Liver (tissue), 8 donors: ENCODE measurements at regions not wholly inside any gene's neighbourhood (a gene's known extent, or its start where the extent isn't known, plus 50 kb on each side); places are given as distances from the start of the nearest gene placed in this dataset.

Experiments
- DNase-seq: peaks from one replicate; pipeline ENCODE4 v3.0.0-alpha.2; 2017; ENCODE audit warnings: low spot score
- H3K27ac ChIP-seq, 2 donors: one replicate each; pipeline ENCODE4 v1.7.0; 2013; ENCODE audit warnings: inconsistent platforms in 2 of 2, low read length in 2 of 2, control low read depth in 1 of 2, low read depth in 1 of 2, mild to moderate bottlenecking in 1 of 2
- H3K27me3 ChIP-seq, 4 donors: one replicate each; pipeline versions ENCODE4 v1.6.1 to v1.7.0; 2013; ENCODE audit warnings: low read length in 3 of 4, inconsistent platforms in 1 of 4, mild to moderate bottlenecking in 1 of 4, moderate library complexity in 1 of 4; ENCODE audit not compliant: control insufficient read depth in 4 of 4, insufficient read depth in 4 of 4
- H3K36me3 ChIP-seq, 4 donors: one replicate each; pipeline versions ENCODE4 v1.6.1 to v1.7.0; 2013; ENCODE audit warnings: low read length in 3 of 4, mild to moderate bottlenecking in 3 of 4, low read depth in 1 of 4, moderate library complexity in 1 of 4; ENCODE audit not compliant: control insufficient read depth in 4 of 4, insufficient read depth in 3 of 4
- H3K4me1 ChIP-seq, 4 donors: one replicate each; pipeline versions ENCODE4 v1.6.1 to v1.7.0; 2013; ENCODE audit warnings: low read length in 3 of 4, mild to moderate bottlenecking in 3 of 4, moderate library complexity in 1 of 4; ENCODE audit not compliant: control insufficient read depth in 4 of 4, insufficient read depth in 4 of 4
- H3K4me3 ChIP-seq, 3 donors: one replicate each; pipeline versions ENCODE4 v1.6.1 to v1.7.0; 2013; ENCODE audit warnings: low read length in 3 of 3, control low read depth in 1 of 3, low read depth in 1 of 3, mild to moderate bottlenecking in 1 of 3
- H3K9ac ChIP-seq, 2 donors: one replicate each; pipeline ENCODE4 v1.7.0; 2013; ENCODE audit warnings: low read length in 2 of 2, mild to moderate bottlenecking in 2 of 2, moderate library complexity in 2 of 2, control low read depth in 1 of 2, low read depth in 1 of 2
- H3K9me3 ChIP-seq, 4 donors: one replicate each; pipeline versions ENCODE4 v1.6.1 to v1.7.0; 2013; ENCODE audit warnings: low read length in 3 of 4; ENCODE audit not compliant: control insufficient read depth in 4 of 4
- ATF3 ChIP-seq: IDR thresholded peaks from 2 replicates; pipeline ENCODE4 v1.6.1; 2016; ENCODE audit warnings: antibody characterized with exemption
- EGR1 ChIP-seq, 2 donors: IDR thresholded peaks; 2 replicates each; pipeline ENCODE4 v1.6.1; 2016 to 2018; ENCODE audit warnings: antibody characterized with exemption in 2 of 2, low read depth in 2 of 2
- FOXA1 ChIP-seq: IDR thresholded peaks from 2 replicates; pipeline ENCODE4 v1.6.1; 2016; ENCODE audit warnings: antibody characterized with exemption
- FOXA2 ChIP-seq: IDR thresholded peaks from 2 replicates; pipeline ENCODE4 v1.6.1; 2016; ENCODE audit warnings: antibody characterized with exemption
- GABPA ChIP-seq, 2 donors: IDR thresholded peaks in 1 of 2; conservative IDR thresholded peaks in 1 of 2; 2 replicates each; pipeline ENCODE4 v1.6.1; 2016; ENCODE audit warnings: antibody characterized with exemption in 2 of 2, mild to moderate bottlenecking in 1 of 2, moderate library complexity in 1 of 2
- HNF4A ChIP-seq, 2 donors: conservative IDR thresholded peaks; 2 replicates each; pipeline ENCODE4 v1.6.1; 2016; ENCODE audit warnings: antibody characterized with exemption in 2 of 2, mild to moderate bottlenecking in 2 of 2
- HNF4G ChIP-seq: IDR thresholded peaks from 2 replicates; pipeline ENCODE4 v1.6.1; 2016; ENCODE audit warnings: antibody characterized with exemption
- JUND ChIP-seq, 2 donors: IDR thresholded peaks; 2 replicates each; pipeline ENCODE4 v1.6.1; 2016; ENCODE audit warnings: antibody characterized with exemption in 2 of 2
- NR2F2 ChIP-seq: IDR thresholded peaks from 2 replicates; pipeline ENCODE4 v1.6.1; 2016; ENCODE audit warnings: antibody characterized with exemption
- RAD21 ChIP-seq, 2 donors: IDR thresholded peaks; 2 replicates each; pipeline ENCODE4 v1.6.1; 2016; ENCODE audit warnings: antibody characterized with exemption in 2 of 2, mild to moderate bottlenecking in 2 of 2
- REST ChIP-seq: IDR thresholded peaks from 2 replicates; pipeline ENCODE4 v1.6.1; 2016; ENCODE audit warnings: antibody characterized with exemption, mild to moderate bottlenecking
- RXRA ChIP-seq, 2 donors: IDR thresholded peaks; 2 replicates each; pipeline ENCODE4 v1.6.1; 2017 to 2018; ENCODE audit warnings: antibody characterized with exemption in 2 of 2, mild to moderate bottlenecking in 1 of 2
- SP1 ChIP-seq: IDR thresholded peaks from 2 replicates; pipeline ENCODE4 v1.6.1; 2018; ENCODE audit warnings: antibody characterized with exemption, mild to moderate bottlenecking
- TAF1 ChIP-seq: conservative IDR thresholded peaks from 2 replicates; pipeline ENCODE4 v1.6.1; 2016; ENCODE audit warnings: antibody characterized with exemption, mild to moderate bottlenecking
- YY1 ChIP-seq: IDR thresholded peaks from 2 replicates; pipeline ENCODE4 v1.6.1; 2016; ENCODE audit warnings: antibody characterized with exemption, mild to moderate bottlenecking
- ZBTB33 ChIP-seq: IDR thresholded peaks from 2 replicates; pipeline ENCODE4 v1.6.1; 2016; ENCODE audit warnings: antibody characterized with exemption
- WGBS: extraction: QIAGEN DNeasy Blood & Tissue Kit; methylation state at CpG from one replicate; pipeline ENCODE4 v1.1.7; 2013; 5-methylcytosine and 5-hydroxymethylcytosine counted together
- TF ChIP-seq, protein P1 (sequence below): IDR thresholded peaks from 2 replicates; pipeline ENCODE4 v1.6.1; 2016; ENCODE audit warnings: antibody characterized with exemption
- TF ChIP-seq, protein P2 (sequence below): fragments of 150-350 bp; IDR thresholded peaks from 2 replicates; pipeline ENCODE4 v1.5.1; 2017; ENCODE audit warnings: improper control_type of control experiment, low read depth, low read length; ENCODE audit not compliant: missing input control
- donor health status: healthy.
- donor health status: healthy.
- donor health status: healthy.
- donor health status: healthy.
- donor health status: healthy.

DNA sequence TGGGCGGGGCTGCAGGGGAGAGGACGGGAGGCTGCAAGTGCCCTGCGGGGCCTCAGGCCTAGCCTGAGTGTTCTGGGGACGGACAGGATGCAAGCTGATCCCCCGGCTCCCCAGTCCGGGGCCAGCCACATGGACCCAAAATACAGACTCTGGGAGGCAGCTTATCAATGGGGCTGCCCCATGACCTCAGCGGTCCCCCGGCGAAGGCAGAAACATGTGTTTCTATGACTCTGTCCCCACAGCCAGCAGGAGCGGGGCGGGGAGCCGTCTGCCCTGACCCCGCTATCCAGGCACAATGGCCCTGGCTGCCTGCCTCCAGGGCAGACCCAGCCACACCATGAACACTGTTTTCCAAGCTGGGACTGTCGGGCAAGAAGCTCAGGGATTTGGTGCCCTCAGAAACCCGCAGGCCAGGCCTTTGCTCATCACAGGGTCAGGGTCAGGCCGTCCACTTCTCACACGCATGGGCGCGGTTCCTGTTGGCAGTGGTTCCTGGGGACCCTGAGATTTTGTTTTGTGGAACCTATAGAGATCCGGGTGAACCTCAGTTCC lies 75.0 kb downstream of the RFLNA start:
- Histone ChIP-seq H3K36me3 (peaks cover 0 to 9% (median 5%) of the 10 kb centered on the region in 4 donors), H3K4me1 (peaks cover 30 to 61% (median 49%) of the 10 kb centered on the region in 4 donors), H3K4me3 (no peak overlapping the region), H3K27me3 (no peaks in the 10 kb centered on the region), H3K9me3 (no peaks in the 10 kb centered on the region), H3K27ac (peak overlapping the region; percentile 49 to 77), H3K9ac (no peak overlapping the region)
- WGBS: 21% methylated on average over 20 of the region's 20 CpGs
- TF ChIP-seq TAF1 (no peak), NR2F2 (peak; percentile 82), RXRA (IDR thresholded peaks at IDR 0.05) (peak; percentile 3 to 24), SP1 (no peak)
- TF ChIP-seq, protein P1, sequence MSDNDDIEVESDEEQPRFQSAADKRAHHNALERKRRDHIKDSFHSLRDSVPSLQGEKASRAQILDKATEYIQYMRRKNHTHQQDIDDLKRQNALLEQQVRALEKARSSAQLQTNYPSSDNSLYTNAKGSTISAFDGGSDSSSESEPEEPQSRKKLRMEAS: peak; percentile 39
- DNase-seq: no peak

DNA sequence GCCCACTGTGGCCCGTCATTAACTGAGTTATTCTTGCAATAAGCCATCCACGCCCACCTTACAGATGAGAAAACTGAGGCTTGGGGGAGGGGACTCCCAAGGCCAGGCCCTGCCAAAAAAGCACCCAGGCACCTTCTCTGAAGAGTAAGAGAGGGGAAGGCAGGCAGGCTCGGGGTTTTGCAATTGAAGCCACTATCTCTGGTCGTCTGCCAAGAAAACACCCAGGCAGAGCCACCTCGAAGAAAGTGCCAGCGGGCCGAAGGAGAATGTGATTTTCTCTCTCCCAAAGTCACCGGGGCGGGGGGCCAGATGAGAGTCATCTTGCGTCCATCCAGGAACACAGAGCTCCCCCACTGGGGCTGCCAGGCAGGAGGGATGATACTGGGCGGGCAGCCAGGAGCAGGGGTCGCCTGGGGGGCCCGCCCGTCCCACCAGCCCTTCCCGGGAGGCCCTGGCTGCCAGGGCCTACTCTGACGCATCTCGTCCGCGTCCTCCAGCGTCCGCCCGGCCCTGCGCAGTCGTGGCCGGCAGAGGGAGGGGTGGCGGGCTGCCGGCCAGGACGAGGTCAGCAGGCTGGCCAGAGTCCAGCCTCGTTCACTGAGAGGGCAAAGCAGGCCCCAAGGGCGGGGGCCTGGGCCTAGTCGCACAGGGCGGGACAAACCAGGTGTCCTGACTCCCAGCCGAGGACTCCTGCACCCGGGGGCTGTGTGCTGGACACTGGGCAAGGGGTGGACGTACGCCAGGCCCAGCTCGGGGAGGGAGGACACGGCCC lies 74.3 kb downstream of the RFLNA start:
- Histone ChIP-seq H3K27me3 (no peaks in the 10 kb centered on the region), H3K9me3 (no peaks in the 10 kb centered on the region), H3K4me1 (peaks cover 30 to 55% (median 43%) of the 10 kb centered on the region in 4 donors), H3K36me3 (peaks cover 0 to 9% (median 5%) of the 10 kb centered on the region in 4 donors), H3K9ac (no peak overlapping the region), H3K4me3 (no peak overlapping the region), H3K27ac (peak overlapping the region; percentile 49 to 77)
- 25% methylated on average over 38 of the region's 38 CpGs for WGBS
- DNase-seq: peak; percentile 75
- TF ChIP-seq FOXA2: peak; percentile 47
- no peak for TF ChIP-seq FOXA1
- peak; percentile 47 for TF ChIP-seq REST
- TF ChIP-seq ZBTB33: no peak
- TF ChIP-seq RXRA (IDR thresholded peaks at IDR 0.05): peak; percentile 85 to 91
- TF ChIP-seq RAD21 (IDR thresholded peaks at IDR 0.05): peak; percentile 62 to 76
- TF ChIP-seq EGR1 (IDR thresholded peaks at IDR 0.05; ENCODE audit: low read depth in 2 of 2): peak in 1 of 2 donors; percentile 36
- TF ChIP-seq, protein P2, sequence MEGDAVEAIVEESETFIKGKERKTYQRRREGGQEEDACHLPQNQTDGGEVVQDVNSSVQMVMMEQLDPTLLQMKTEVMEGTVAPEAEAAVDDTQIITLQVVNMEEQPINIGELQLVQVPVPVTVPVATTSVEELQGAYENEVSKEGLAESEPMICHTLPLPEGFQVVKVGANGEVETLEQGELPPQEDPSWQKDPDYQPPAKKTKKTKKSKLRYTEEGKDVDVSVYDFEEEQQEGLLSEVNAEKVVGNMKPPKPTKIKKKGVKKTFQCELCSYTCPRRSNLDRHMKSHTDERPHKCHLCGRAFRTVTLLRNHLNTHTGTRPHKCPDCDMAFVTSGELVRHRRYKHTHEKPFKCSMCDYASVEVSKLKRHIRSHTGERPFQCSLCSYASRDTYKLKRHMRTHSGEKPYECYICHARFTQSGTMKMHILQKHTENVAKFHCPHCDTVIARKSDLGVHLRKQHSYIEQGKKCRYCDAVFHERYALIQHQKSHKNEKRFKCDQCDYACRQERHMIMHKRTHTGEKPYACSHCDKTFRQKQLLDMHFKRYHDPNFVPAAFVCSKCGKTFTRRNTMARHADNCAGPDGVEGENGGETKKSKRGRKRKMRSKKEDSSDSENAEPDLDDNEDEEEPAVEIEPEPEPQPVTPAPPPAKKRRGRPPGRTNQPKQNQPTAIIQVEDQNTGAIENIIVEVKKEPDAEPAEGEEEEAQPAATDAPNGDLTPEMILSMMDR: peak; percentile 55
- TF ChIP-seq TAF1: no peak
- peak; percentile 51 for TF ChIP-seq HNF4G
- TF ChIP-seq HNF4A (conservative IDR thresholded peaks at IDR 0.05): peak; percentile 89 to 93
- TF ChIP-seq JUND (IDR thresholded peaks at IDR 0.05): peak in 1 of 2 donors; percentile 65
- peak; percentile 78 for TF ChIP-seq SP1
- no peak for TF ChIP-seq ATF3
- TF ChIP-seq, protein P1: peak; percentile 61
- no peak for TF ChIP-seq GABPA (IDR thresholded peaks at IDR 0.05 in 1 of 2, conservative IDR thresholded peaks at IDR 0.05 in 1 of 2)
- TF ChIP-seq YY1: peak; percentile 23
- peak; percentile 89 for TF ChIP-seq NR2F2
